GDM1 (cell line): ENCODE measurements at regions not wholly inside any gene's neighbourhood (a gene's known extent, or its start where the extent isn't known, plus 50 kb on each side); places are given as distances from the start of the nearest gene placed in this dataset.

Experiments
- DNase-seq: peaks from one replicate; lab custom pipeline; 2025; lab: John Stamatoyannopoulos, UW

DNA sequence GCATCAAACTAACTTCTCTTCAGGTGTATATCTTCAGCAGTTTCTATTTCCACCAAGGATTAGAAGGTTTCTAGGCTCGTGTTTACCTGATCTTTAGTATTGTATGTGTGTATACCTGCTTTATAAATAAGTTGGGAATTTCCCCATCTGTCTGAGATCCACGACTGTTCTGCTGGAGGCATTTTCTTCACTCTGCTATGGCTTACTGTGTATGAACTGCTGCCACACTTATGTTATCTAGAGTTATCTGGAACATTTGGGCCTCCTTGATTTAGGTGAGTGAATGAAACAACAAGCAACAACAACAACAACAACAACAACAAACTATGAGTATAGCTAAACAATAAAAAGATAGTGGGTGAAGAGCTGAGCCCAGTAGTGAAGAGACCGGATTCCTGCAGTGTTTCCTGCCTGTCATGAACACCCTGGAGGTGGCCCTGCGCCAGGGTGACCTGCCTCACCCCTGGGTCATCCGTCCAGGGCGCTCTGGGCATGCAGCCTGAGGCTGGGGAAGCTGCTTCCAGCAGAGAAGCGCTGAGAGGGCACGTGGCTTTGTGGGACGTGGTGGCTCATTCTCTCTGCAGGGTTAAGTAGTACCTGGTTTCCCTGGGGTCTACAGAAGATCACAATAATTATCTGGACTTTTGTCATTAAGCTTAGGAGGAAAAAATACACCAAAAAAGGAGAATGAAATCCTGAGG is 56.1 kb upstream of the GATA6 start:
- DNase-seq: no peak

DNA sequence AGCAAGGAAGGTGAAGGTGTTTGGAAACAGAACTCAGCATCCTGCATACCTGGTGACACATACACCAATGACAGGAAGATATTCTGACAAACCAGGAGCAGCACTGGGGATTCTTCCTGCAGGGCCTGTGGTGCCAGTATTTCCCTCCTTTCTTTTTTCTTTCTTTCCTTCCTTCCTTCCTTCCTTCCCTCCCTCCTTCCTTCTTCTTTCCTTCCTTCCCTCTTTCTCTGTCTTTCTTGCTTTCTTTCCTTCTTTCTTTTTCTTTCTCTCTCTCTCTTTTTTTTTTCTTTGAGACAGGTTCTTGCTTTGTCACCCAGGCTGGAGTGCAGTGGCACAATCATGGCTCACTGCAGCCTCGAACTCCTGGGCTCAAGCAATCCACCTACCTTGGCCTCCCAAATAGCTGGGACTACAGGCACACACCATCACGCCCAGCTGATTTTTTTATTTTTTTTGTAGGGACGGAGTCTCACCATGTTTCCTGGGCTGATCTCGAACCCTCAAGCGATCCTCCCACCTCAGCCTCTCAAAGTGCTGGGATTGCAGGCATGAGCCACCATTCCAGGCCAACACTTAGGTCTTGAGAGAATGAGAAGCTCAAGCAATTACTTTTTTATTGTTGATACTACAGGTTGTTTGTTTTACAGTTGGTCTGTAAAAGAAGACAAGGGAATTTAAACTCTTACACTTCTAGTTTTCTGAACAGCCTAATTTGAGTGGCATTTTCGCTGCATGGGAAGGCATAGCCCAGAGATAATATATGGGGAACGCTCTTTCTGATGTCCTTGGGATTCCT is 54.7 kb upstream of the GATA6 start:
- DNase-seq: no peak

DNA sequence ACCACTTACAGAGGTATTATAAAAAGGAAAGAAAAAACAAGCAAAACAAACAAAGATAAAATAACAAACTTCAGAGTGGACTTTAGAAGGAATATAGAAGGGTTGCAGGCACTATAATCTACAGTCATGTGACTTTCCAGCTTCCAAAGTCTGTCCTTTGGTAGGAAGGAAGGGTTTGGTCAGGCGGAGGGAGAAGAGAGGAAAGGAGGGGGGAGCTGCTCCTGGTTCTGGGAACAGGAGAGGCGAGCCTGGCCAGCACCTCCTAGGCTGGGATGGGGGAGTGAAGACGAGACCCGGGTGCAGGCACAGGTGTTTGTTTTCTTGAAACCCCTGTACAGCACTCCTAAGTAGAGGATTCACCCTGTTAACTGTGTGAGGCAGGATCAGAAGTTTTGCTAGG is 53.8 kb upstream of the GATA6 start:
- DNase-seq: no peak
